K562 (cell line): ENCODE measurements at regions not wholly inside any gene's neighbourhood (a gene's known extent, or its start where the extent isn't known, plus 50 kb on each side); places are given as distances from the start of the nearest gene placed in this dataset.

Experiments
- ATAC-seq: fragments of 200-7000 bp; cut with Tn5 transposase; 3 replicates; pipeline ENCODE4 v1.9.1; 2020; ENCODE audit warnings: moderate library complexity
- BruUV-seq: library from RNA; stranded (reverse); fragments of 400-500 nt; replicated peaks from 2 replicates; lab custom pipeline; 2021; lab: Mats Ljungman, UMichigan
- CTCF ChIA-PET: fragments of 300-600 bp; formaldehyde crosslinking; extraction: SDS; loops from one replicate; lab custom pipeline; 2021; ENCODE audit warnings: low intra/inter-chr PET ratio; lab: Yijun Ruan, JAX
- POLR2A ChIA-PET: fragments of 300-600, 350-650 bp; sonication (Branson Sonifier 250); formaldehyde crosslinking; extraction: SDS; loops from one replicate; lab custom pipeline; 2021; ENCODE audit warnings: antibody characterized with exemption, inconsistent platforms; lab: Yijun Ruan, JAX
- DNase-seq, 4 experiments: peaks; one replicate each; pipeline versions ENCODE4 v3.0.0 to v3.0.0-alpha.2; 2011 to 2018; ENCODE audit warnings: low spot score in 3 of 4, mixed read lengths in 3 of 4; ENCODE audit errors: extremely low read depth in 1 of 4
- FAIRE-seq: peaks from 2 replicates; lab custom pipeline; 2011; peaks lifted over from hg19 to GRCh38; lab: Jason Lieb, UNC
- H2AFZ ChIP-seq: 2 replicates; pipeline ENCODE4 v1.6.0; 2011; ENCODE audit warnings: low read depth, low read length, control low read depth, inconsistent platforms
- H3K27ac ChIP-seq: fragments of 200-600 bp; 3 replicates; pipeline ENCODE4 v1.8.0; 2011; ENCODE audit warnings: low read depth, mild to moderate bottlenecking, control low read depth, inconsistent platforms, low read length, moderate library complexity, mixed read lengths; ENCODE audit errors: extremely low read depth
- H3K27me3 ChIP-seq, 2 experiments: fragments of 300-600 bp in 1 of 2; 2 replicates in 1 of 2; 3 replicates in 1 of 2; pipeline versions ENCODE4 v1.6.0 to v1.8.0; 2011; ENCODE audit warnings: inconsistent platforms in 2 of 2, low read length in 2 of 2, mild to moderate bottlenecking in 1 of 2, mixed read lengths in 1 of 2, moderate library complexity in 1 of 2; ENCODE audit not compliant: control insufficient read depth in 2 of 2, insufficient read depth in 2 of 2
- H3K36me3 ChIP-seq: fragments of 300-600 bp; 3 replicates; pipeline ENCODE4 v1.8.0; 2011; ENCODE audit warnings: mild to moderate bottlenecking, low read length, inconsistent platforms; ENCODE audit not compliant: control insufficient read depth, insufficient read depth
- H3K4me1 ChIP-seq, 2 experiments: fragments of 200-600 bp in 1 of 2; replicated peaks in 1 of 2; 2 replicates in 1 of 2; 3 replicates in 1 of 2; pipeline versions ENCODE4 v1.5.1 to v1.8.0; 2011; ENCODE audit warnings: inconsistent platforms in 2 of 2, low read length in 2 of 2, mild to moderate bottlenecking in 1 of 2, mixed read lengths in 1 of 2, moderate library complexity in 1 of 2; ENCODE audit not compliant: control insufficient read depth in 2 of 2, insufficient read depth in 2 of 2
- H3K4me2 ChIP-seq: 2 replicates; pipeline ENCODE4 v1.6.1; 2011; ENCODE audit warnings: low read length, control low read depth, inconsistent platforms, mixed read lengths; ENCODE audit not compliant: insufficient read depth
- H3K4me3 ChIP-seq: fragments of 200-600 bp; sonication (generic), shearing (Covaris generic); 2 replicates; pipeline ENCODE4 v1.5.1; 2016; ENCODE audit warnings: control low read depth, inconsistent platforms
- H3K79me2 ChIP-seq: fragments of 200-600 bp; 3 replicates; pipeline ENCODE4 v1.8.0; 2011; ENCODE audit warnings: low read length, inconsistent platforms; ENCODE audit not compliant: control insufficient read depth, insufficient read depth
- H3K9ac ChIP-seq, 2 experiments: 2 replicates each; pipeline versions ENCODE4 v1.6.0 to v1.6.1; 2011; ENCODE audit warnings: low read depth in 2 of 2, low read length in 2 of 2, control low read depth in 1 of 2, inconsistent platforms in 1 of 2, mild to moderate bottlenecking in 1 of 2, mixed read lengths in 1 of 2; ENCODE audit not compliant: insufficient read depth in 1 of 2
- H3K9me1 ChIP-seq: one replicate; pipeline ENCODE4 v1.6.0; 2011; ENCODE audit warnings: inconsistent platforms, mild to moderate bottlenecking, low read length, moderate library complexity; ENCODE audit not compliant: control insufficient read depth, insufficient read depth
- H3K9me3 ChIP-seq: replicated peaks from 2 replicates; pipeline ENCODE4 v1.5.1; 2011; ENCODE audit warnings: low read depth, low read length, inconsistent platforms; ENCODE audit not compliant: control insufficient read depth, insufficient read depth
- H4K20me1 ChIP-seq: replicated peaks from 2 replicates; pipeline ENCODE4 v1.6.1; 2011; ENCODE audit warnings: low read length, inconsistent platforms, mixed read lengths; ENCODE audit not compliant: control insufficient read depth, insufficient read depth
- MCM2 ChIP-seq: fragments of 450-650 bp; IDR thresholded peaks from 2 replicates; pipeline ENCODE4 v1.6.1; 2017; ENCODE audit warnings: low read depth, mild to moderate bottlenecking
- NBN ChIP-seq: fragments of 450-650 bp; IDR thresholded peaks from 2 replicates; pipeline ENCODE4 v1.6.1; 2016; ENCODE audit warnings: low read depth, mild to moderate bottlenecking
- RHOXF2B ChIP-seq: fragments of 250-450 bp; sonication (Bioruptor Pico); conservative IDR thresholded peaks from 2 replicates; pipeline ENCODE4 v1.5.1; 2021
- RUNX1 ChIP-seq: sonication (generic); IDR thresholded peaks from 2 replicates; pipeline ENCODE4 v1.6.1; 2016; ENCODE audit warnings: antibody characterized with exemption, low read depth
- SRSF3 ChIP-seq: fragments of 200-400 bp; formaldehyde crosslinking; IDR thresholded peaks from 2 replicates; pipeline ENCODE4 v1.6.1; 2016; ENCODE audit warnings: mild to moderate bottlenecking, low read length, moderate library complexity; ENCODE audit not compliant: insufficient read depth
- TAF9B ChIP-seq: fragments of 450-650 bp; IDR thresholded peaks from 2 replicates; pipeline ENCODE4 v1.6.1; 2018; ENCODE audit warnings: mild to moderate bottlenecking; ENCODE audit not compliant: partially characterized antibody
- TAL1 ChIP-seq: fragments of 450-650 bp; IDR thresholded peaks from 2 replicates; pipeline ENCODE4 v1.6.1; 2016; ENCODE audit warnings: mild to moderate bottlenecking
- ZNF232 ChIP-seq: sonication (generic); formaldehyde crosslinking; IDR thresholded peaks from 2 replicates; pipeline ENCODE4 v1.8.0; 2022; ENCODE audit warnings: mild to moderate bottlenecking, missing genetic modification reagents
- ZNF311 ChIP-seq: fragments of 250-450 bp; sonication (Bioruptor Pico); IDR thresholded peaks from 2 replicates; pipeline ENCODE4 v1.4.0; 2020; ENCODE audit warnings: mild to moderate bottlenecking, moderate library complexity
- ZNF445 ChIP-seq: fragments of 250-450 bp; sonication (Bioruptor Pico); IDR thresholded peaks from 2 replicates; pipeline ENCODE4 v1.4.0; 2020; ENCODE audit warnings: low read depth, mild to moderate bottlenecking, moderate library complexity
- WGBS: fragments of 100-300 bp; shearing (Covaris generic); methylation state at CpG from one replicate; pipeline ENCODE4 v1.1.6; 2016; ENCODE audit warnings: low coverage, mixed read lengths; ENCODE audit not compliant: insufficient coverage; ENCODE audit errors: missing lambda C conversion rate; 5-methylcytosine and 5-hydroxymethylcytosine counted together
- in situ Hi-C: fragments of 300-500 bp; cut with MboI; formaldehyde crosslinking; loops from 4 replicates; pipeline ENCODE4 v1.15.0; 2018; ENCODE audit warnings: inconsistent platforms, mixed read lengths
- intact Hi-C: fragments of 100-400 bp; cut with micrococcal nuclease; formaldehyde crosslinking; loops from 2 replicates; pipeline ENCODE4 v1.14.2; 2022
- TF ChIP-seq, protein P1 (sequence below): fragments of 450-650 bp; IDR thresholded peaks from 2 replicates; pipeline ENCODE4 v1.6.1; 2016; ENCODE audit warnings: missing biosample characterization, missing genetic modification characterization
- TF ChIP-seq, protein P2 (sequence below): fragments of 450-650 bp; formaldehyde crosslinking; IDR thresholded peaks from 2 replicates; pipeline ENCODE4 v1.4.0; 2020; ENCODE audit warnings: mild to moderate bottlenecking

DNA sequence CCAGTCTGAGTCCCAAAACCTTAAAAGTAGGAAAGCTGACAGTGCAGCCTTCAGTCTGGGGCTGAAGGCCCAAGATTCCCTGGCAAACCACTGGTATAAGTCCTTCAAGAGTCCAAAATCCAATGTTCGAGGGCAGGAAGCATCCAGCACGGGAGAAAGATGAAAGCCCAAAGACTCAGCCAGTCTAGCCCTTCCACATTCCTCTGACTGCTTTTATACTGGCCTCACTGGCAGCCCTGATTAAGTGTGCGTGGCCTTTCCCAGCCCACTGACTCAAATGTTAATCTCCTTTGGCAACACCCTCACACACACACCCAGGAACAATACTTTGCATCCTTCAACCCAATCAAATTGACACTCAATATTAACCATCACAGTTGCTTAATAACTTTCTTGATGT, 372.1 kb upstream of the CCDC196 start:
- TF ChIP-seq ZNF311 (CRISPR knock-in tag) (no peak), NBN (no peak), RHOXF2B (no peak), ZNF232 (CRISPR knock-in tag) (no peak), RUNX1 (no peak), TAL1 (no peak), ZNF445 (no peak), SRSF3 (no peak), MCM2 (no peak), TAF9B (no peak)
- TF ChIP-seq, protein P1, sequence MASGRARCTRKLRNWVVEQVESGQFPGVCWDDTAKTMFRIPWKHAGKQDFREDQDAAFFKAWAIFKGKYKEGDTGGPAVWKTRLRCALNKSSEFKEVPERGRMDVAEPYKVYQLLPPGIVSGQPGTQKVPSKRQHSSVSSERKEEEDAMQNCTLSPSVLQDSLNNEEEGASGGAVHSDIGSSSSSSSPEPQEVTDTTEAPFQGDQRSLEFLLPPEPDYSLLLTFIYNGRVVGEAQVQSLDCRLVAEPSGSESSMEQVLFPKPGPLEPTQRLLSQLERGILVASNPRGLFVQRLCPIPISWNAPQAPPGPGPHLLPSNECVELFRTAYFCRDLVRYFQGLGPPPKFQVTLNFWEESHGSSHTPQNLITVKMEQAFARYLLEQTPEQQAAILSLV (tag): no peak
- TF ChIP-seq, protein P2, sequence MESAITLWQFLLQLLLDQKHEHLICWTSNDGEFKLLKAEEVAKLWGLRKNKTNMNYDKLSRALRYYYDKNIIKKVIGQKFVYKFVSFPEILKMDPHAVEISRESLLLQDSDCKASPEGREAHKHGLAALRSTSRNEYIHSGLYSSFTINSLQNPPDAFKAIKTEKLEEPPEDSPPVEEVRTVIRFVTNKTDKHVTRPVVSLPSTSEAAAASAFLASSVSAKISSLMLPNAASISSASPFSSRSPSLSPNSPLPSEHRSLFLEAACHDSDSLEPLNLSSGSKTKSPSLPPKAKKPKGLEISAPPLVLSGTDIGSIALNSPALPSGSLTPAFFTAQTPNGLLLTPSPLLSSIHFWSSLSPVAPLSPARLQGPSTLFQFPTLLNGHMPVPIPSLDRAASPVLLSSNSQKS (CRISPR knock-in tag): no peak
- BruUV-seq: no TSS peak
- no peak for ATAC-seq

More for the DNA sequence above, 372.1 kb upstream of the CCDC196 start:
- no peak overlapping the region for H3K27ac ChIP-seq
- no peak overlapping the region for H2AFZ ChIP-seq
- no peak overlapping the region for H3K4me3 ChIP-seq
- H3K9me3 ChIP-seq: no peaks in the 10 kb centered on the region
- ChIA-PET CTCF (no interaction called here), POLR2A (no interaction called here)
- in situ Hi-C loops (no loop called here), intact Hi-C loops (no loop called here)
- no peak overlapping the region for H3K4me2 ChIP-seq
- no peaks in the 10 kb centered on the region for H4K20me1 ChIP-seq
- H3K27me3 ChIP-seq: no peaks in the 10 kb centered on the region
- FAIRE-seq (no peak), DNase-seq (no peak)
- H3K79me2 ChIP-seq: no peaks in the 10 kb centered on the region
- H3K9ac ChIP-seq: no peak overlapping the region
- no peaks in the 10 kb centered on the region for H3K9me1 ChIP-seq
- no peaks in the 10 kb centered on the region for H3K36me3 ChIP-seq
- 5% methylated on average over 3 of the region's 3 CpGs for WGBS
- H3K4me1 ChIP-seq: no peaks in the 10 kb centered on the region
